ENCODE measurements at regions not wholly inside any gene's neighbourhood (a gene's known extent, or its start where the extent isn't known, plus 50 kb on each side); places are given as distances from the start of the nearest gene placed in this dataset.

DNA sequence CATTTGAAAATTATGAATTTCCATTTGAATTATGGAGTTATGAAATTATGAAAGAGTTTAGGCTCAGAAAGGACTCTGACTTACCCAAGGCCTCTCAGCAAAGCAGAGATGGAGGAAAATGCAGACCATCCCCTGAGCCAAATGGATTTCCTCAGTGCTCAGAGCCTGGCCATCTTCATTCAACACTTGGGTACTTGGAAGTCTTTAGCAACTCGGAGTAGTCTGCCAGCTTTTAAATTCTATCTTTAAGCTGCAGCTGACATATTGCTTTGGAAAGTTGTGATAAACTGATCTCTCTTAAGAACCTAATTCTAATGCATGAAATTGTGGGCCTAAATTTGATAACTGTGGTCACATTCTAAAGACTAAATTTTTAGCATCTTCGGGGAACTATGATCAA lies 315.4 kb downstream of the SAMD5 start:
- no peak for DNase-seq

DNA sequence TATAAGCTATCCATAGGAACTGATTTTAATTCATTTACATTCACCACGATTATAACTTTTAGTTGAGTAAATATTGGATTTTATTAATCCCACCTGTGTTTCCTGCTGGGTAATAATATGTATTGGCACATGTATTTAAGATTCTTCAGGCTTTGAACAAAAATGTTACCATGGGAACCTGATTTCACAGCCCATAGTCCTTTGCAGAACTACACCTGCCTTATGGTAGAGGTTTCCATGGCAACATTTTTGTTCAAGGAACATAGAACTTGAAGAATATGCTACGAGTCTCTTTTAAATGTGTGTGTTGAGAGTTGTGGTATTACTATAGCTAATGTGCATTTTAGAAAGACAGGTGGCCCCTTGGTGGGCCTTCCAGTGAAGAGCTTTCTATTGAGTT lies 317.4 kb downstream of the SAMD5 start:
- DNase-seq, result no peak

DNA sequence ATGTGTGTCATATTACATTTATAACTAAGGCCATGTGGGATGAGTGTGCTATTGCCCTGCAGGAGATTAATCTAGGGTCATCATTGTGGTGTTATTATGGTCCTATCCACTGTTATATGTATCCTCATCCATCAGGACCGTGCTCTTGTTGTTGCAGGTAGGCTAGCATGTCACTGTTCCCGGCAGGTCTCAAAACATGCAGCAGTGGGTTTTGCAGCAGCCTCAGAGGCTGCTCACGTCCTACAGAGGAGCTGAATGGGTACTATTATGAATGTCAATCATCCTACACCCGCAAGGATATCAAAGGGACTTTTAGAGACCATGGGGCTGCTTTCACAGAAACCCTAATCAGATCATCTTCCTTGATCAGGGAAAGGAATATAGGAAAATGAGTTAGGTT lies 318.2 kb downstream of the SAMD5 start:
- DNase-seq, result no peak

DNA sequence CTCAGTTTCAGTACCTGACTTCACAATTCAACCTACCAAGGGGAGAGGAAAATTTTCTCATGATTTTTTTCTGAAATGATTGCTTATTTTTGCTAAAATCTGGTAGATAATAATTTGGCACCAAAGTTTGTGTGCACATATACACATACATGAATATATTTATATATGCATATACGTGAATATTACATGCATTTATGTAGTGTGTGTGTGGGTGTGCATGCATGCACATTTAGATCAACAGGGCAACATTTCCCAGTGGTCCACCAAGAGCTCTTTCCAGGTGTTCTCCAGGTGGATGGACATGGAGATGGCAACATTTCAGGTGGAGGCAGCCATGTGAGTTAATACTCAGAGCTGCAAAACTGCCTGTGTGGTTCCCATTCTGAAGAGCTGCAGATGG lies 320.9 kb downstream of the SAMD5 start:
- DNase-seq, result no peak

DNA sequence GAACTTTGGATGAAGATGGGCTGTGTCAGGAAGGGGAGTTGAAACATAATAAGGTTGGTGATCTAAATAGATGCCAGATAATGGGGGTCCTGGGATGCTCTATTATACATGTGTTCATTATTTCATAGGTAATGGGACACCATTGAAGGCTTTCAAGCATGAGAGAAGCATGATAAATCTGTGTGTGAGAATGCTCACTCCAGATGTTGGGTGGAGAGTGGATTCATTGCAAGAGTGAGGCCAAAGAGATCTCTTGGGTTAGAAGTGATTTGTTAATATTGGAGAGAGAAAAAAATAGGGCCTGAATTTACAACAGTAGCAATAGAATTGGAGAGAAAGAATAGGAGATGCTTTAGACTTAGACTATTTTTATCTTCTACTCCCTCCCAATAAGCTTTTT lies 321.3 kb downstream of the SAMD5 start:
- no peak for DNase-seq

DNA sequence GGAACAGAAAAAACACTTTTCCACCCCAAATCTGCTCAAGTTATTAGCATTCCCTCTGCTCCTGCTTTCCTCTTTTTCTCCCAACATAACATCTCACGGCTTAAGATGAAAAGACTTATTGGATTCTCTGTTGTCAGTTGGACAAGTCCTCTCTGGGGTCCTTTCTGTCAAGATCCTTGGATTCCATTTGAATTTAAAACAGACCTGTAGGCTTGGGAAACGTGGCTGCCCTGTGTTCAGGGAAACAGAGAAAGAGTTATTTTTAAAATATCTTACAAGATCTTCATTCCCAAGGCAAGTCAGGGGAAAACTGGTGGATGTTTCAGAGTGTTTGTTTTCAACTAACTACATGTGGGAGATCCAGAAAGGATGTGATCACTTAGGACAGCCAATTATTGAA lies 322.9 kb downstream of the SAMD5 start:
- DNase-seq, result no peak

DNA sequence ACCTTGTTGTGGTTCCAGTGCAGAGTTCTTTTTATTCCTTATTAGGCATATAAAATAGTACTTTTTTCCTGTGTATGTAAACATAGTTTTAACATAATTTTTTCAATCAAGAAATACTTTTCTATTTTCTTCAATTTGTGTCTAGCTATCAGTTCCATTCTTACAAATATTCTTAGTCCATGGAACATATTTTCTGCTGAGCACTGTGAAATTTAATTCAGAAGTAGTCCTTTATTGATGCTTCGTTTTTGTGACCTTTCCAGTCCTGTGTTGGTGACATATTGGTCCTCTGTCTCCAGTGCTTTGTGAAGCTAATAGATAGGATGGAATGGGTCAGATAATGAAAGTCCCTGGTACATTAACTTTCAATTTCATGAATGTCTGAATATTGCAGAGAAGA lies 325.1 kb downstream of the SAMD5 start:
- no peak for DNase-seq

DNA sequence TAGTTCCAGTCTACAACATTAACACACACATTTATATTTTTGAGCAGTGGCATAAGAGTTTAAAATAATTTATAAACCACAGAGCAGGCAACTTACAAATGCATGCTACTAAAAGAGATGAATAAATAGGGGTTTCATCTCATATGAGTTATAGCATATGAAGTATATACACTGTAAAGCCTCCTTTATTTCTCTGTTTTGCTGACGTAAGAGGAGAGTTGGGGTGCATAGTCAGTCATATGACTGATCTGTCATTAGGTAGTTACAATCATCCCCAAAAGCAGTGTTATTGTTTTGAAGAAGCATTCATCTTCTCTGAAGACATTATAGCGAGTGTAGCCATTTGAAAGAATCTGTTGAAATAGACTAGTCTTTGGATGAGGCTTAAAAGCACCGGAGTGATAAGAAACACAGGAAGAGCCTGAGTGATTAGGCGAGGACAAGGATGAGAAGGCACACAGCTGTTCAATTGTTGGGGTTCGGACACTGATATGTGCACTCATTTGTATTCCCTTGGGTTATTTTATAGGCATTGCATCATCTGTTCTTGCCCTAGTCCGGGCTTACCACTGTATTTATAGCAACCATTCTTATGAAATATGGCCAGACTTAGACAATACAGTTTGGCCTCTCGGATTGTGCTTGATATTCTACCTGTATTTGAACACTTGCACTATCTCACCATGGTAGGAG lies 325.7 kb downstream of the SAMD5 start:
- DNase-seq, result no peak

DNA sequence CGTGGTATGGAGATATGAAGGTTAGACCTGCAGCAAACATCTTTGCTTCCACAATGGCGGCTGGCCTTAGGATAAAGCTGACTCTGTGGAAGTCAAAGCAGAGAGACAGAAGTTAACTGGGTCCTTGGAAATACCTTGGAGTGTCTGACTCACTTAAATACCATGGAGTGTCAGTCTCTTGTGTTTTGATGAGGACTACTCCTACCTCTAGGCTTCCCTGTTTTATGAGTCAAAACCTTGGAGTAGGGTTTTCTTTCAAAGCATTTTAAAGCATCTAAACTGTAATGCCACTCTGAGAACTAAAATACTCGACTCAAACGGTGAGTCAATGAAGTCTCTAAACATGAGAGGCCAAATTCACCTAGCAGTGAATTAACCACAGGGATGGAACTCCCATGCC lies 329.1 kb downstream of the SAMD5 start:
- DNase-seq, result no peak

DNA sequence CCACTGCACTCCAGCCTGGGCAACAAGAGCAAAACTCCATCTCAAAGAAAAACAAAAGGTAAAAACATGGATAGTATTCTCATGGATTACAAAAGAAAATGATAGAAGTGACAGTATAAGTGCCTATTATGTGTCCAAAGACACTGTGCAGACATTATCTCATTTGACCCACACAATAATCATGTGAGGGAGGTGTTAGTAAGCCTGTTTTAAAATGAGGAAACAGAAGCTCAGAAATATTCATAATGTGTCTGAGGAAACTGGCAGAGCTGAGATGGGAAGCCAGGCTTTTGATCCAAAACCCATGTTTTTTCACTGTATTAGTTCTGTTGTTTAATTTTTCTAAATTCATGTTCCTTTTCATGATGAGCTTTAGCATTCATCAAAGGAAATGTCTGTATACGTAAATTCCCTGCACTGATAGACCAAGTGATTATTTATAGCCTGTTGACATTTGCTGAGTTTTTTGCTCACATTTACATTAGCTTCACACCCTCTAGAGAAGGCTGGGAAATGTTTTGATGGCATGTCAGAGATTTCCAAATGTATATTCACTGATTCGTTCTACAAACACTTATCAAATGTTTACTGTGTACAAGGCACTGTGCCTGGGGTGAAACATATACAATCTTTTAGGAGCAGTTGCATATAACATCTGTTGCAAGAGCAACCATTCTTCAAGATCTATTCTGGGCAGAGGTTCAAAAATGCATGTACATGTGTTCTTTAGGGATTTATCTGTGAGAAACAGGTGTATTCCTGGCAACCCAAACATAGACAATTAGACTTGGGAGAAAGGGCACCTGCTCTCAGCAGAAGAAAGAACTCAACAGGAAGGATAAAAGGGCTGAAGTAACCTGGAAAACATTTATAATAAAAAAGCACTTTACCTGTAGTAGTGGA lies 331.5 kb downstream of the SAMD5 start:
- no peak for DNase-seq

DNA sequence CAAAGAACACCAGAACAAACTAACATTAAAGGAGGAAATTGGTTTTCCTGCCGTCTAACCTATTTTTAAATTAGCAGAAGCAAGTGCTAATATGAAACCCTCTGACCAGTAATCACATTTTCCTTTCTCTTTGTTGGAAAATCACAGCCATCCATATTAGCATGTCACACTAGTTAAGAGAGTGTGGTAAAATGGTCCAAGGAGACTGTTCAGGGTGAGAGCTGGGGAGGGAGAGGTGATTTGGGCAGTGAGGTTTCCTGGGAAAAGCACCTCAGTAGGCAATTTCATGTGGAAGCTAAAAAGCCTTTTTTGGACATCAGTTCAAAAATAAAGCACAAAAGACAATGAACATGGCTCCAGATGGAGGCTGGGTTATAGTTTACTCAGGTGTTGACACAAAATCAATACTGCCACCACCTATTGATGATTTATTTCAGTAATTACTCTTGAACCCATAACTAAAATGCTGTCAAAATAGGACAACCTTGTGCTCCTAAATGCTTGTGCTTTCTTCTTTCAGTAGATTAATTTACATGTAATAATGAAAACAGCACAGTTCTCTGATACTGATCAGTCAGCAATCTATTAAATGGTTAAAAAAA lies 333.2 kb downstream of the SAMD5 start:
- DNase-seq, result no peak

DNA sequence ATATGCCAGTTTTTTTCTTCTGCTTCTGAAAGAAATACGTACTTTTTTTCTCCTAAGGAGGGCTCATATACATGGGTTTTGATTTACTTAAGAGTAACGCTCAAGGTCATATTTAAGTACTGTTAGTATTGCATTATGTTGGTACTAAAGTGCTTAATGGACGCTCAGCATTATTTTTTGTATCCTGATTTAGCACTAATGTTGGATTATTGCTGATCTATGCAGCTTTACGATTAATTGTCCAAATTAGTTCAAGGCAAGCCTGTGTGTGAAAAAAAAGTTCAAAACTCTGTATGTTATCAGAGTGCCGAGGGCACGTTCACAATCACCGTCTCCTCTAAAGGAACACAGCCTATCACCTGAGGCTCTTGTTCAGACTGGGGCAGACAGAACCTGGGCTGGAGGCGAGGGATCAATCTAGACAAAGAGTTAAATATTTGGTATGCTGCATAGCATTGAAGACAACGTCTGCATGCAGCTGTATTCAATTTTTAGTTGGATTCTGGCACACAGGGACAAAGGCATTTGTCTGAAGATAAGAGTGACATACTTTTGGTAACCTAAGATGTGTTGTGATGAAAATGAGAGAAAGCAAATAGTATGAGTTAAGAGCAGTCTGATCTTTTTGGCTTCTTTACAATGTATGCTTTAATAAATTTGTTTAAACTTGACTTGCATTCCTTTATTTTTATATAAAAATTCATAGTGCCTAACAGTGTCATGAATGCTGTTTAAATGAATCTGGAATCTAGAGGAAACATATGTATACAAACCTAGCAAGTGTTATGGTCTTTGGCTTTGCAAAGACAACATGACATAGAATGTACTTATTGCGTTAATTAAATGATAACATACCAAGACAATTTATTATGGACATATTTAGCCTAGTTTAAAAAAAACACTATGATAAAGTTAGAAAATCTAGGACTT lies 341.2 kb downstream of the SAMD5 start:
- no peak for DNase-seq

DNA sequence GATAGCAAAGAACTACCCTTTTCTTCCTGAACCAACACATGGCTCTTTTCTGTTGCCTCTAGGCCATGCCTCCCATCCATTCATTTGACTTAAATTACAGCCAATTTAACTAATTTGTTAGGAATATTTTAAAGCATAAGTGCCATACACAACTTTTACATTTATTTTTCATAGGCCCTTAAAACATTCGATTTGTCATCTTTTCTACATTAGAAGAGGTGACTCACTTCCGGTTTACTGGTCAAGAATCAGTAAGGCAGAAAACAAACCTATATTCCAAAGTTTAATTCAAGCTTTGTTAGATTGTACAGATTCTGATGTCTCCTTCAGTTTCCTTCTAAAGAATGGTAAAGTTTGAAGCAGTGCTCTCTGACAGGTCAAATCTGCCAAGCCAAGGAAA lies 344.3 kb downstream of the SAMD5 start:
- no peak for DNase-seq

DNA sequence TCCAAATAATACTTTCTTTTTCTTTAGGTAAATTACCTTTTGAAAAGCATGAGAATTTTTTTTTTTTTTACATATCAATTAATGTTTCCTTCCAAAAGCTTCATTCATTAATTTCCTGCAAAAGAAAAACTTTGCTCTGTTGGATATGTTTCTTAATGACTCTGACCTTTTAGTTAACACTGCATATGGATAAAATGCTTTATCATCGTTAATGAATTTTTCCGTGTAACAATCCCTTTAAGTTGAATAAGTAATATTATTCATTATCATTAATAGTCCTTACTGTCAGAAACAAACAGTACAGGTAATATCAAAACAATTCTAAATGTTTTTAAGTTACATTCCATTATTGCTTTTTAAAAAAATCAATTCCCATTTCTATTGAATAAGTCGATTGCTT lies 345.1 kb downstream of the SAMD5 start:
- DNase-seq, result no peak

DNA sequence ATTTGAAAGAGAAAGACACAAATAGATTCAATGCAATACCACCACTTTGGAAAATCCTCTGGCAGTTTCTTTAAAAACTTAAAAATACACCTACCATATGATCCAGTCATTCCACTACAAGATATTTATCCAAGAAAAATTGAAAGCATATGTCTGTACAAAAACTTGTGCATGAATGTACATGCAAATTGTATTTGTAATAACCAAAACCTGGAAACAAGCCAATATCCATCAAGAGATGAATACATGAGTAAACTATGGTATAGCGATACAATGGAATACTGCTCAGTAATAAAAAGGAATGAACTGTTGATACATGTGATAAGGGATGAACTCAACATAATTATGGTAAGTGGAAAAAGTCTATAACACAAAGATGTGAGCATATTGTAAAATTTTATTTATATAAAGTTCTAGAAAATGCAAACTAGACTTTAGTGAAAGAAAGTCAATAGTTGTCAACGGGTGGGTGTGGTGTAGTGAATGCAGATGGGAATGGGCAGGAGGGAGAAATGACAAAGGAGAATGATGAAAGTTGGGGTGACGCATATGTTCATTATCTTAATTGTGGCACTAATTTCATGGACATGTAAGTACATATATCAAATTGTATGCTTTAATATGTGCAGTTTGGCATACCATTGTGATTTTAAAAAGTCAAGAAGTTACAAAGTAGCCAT lies 347.5 kb downstream of the SAMD5 start:
- no peak for DNase-seq

DNA sequence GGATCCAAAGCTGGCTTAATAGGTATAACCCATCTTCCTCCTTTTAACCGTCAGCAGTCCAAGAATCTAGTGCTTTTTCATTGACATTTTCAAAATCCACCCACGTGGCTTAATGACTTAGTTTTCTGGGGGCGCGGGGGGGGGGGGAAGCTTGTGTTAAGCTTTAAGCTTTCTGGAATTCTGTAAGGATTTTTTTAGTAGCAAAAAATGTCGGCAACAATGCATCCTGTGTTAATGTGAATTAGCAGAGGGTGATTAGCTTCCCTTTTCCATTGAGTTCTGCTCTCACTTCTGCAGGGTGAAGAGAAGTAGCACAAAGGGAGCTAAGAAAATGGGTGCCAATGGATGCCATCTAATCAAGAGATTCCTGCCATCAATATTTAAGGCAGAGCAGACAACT lies 348.2 kb downstream of the SAMD5 start:
- DNase-seq, result no peak

DNA sequence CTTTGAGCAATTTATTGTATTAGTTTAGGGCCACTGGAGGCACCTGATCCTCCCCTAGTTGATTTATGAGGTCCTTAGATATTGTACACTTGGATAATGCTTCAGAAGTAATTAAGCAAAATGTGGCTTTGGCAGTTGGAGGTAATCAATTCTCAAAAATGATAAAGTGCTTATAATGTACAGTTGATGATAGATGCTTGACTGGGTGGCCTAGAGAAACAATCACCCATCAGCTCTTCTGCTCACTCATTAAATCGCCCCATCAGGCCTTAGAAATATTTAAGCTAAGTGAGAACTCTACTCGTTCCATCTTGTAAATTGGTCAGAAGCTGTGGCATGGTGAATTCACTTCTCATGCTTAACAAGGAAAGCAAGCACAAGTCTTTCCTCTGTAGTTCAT lies 349.9 kb downstream of the SAMD5 start:
- DNase-seq, result no peak

DNA sequence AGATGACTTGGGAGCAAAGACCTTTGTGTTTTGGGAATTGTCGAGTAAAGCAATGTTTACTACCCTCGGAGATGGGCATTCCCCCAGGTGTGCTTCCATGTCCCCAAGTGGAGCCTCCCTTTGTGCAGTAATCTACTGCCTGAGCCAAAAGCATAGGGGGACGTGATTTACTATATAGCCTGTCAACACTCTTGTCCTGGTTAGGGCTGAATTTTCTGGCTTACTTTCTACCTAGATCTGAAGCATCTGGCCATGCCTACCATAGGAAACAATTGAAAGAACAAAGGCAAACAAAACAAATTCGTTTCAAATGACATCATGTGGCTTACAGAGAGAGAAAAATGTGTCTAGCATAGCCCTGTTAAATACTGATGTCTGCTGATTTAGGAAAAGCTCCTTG lies 350.6 kb downstream of the SAMD5 start:
- no peak for DNase-seq

DNA sequence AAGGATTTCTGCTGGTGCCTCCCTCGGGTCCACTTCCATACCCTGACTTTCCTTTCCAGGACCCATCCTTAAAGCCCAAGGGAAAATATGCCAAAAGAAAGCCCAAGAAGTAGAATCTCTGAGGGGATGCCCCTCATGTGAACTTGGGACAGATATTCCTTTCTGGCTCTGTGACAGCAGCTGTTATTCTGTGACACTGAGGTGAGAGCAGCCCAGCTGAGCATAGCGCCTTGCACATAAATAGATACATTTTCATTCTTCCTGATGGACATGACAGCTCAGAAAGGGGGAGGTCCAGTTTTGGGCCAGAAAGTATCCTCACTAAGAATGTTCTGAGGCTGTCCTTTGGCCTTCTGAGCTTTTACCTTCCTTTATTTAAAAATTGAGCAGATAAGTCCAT lies 353.2 kb downstream of the SAMD5 start:
- no peak for DNase-seq

DNA sequence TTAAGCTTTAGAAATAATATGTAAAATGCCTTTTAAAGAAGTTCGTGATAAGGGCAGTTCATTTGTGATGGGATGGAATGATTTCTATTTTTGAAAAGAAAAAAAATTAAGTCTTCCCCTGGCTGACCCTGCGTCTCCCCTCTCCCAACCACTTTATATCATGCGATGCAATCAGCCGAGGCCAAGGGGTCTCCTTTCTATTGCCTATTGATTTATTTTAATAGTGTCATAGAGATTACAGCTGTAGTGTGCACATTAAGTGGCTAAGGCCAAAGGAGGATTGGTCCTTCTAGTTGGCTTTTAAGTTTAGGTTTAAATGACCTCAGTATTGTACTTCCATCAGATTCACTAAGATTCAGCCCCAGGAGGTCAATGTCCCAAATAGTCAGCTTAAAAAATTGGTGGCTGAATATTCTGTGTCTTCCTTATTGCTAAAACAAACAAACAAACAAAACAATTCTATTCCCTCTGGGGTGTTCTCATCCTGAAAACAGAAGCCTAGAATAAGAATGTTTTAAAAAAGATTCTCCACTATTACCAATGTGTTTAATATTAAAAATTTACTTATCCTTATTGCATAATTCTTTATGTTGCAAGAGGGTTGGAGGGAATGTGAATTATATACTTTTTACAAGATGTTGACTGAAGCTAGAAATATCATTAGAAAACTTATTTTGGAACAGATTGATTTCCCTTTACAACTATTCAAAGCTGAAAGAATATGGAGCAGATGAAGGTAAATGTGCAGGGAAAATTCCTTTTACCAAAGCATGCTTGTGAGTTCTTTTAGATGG lies 359.1 kb downstream of the SAMD5 start:
- DNase-seq, result no peak

DNA sequence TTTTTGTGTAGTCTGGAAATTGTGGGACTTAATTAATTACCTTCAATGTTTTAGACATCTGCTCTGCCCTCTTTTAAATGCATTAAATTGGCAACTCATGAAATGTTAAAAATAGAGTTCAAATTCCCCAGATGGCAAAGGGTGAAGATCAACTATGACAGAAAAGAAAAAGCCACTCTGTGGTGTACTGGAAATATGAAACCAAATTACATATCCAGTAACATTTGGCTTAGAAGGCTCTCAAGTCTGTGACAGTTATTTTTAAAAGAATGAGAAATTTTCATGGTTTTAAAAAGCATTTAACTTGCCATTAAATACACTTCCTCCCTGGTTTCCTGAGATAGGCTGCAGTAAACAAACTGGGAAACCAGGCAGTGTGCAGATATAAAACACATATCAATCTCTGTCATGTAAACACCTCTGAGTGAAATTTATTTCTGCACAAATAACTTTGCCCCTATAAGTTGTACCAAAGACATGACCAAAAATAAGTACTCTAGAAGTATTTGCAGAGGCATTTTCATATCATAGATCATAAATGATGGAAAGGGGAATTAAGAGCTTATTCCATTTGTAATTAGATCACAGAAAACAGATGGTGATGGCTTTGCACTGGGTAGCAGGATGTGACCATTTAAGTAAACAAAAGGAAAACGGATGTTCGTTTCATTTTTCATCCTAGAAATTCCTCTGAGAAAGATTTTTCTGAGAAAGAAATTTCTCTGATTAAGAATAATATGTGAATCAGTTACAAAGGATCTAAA lies 360.1 kb downstream of the SAMD5 start:
- DNase-seq, result no peak
